ENCODE measurements at regions not wholly inside any gene's neighbourhood (a gene's known extent, or its start where the extent isn't known, plus 50 kb on each side); places are given as distances from the start of the nearest gene placed in this dataset.

DNA sequence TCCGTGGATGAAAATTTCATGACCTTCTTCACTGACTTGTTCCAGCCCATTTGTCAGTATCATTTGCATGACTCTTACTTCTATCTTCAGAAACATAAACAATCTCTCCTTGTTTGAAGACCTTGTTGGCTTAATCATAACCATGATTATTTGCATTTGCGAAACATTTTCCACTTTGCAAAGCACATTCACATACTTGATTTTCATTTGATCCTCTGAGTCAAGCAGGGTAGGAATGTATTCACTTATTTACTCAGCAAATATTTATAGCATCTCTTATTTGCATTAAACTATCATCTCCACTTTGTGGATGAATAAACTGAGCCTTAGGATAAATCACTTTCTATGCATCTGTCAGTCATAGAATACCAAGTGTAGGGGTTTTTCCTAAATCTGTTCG, 343.0 kb upstream of the SGCD start:
- Histone ChIP-seq H3K9ac (ENCODE audit: low read length in 5 of 5) (no peak overlapping the region), H3K36me3 (ENCODE audit: control insufficient read depth in 5 of 5, insufficient read depth in 5 of 5, low read length in 5 of 5) (no peaks in the 10 kb centered on the region), H3K9me3 (ENCODE audit: control insufficient read depth in 5 of 5, low read length in 5 of 5) (no peaks in the 10 kb centered on the region), H3K4me3 (ENCODE audit: low read depth in 1 of 5, low read length in 5 of 5) (no peak overlapping the region), H3K4me1 (ENCODE audit: control insufficient read depth in 5 of 5, insufficient read depth in 5 of 5, low read length in 5 of 5) (peaks cover 0 to 4% (median 3%) of the 10 kb centered on the region in 5 donors), H3K27me3 (ENCODE audit: control insufficient read depth in 5 of 5, insufficient read depth in 4 of 5, low read length in 5 of 5) (no peaks in the 10 kb centered on the region), H3K27ac (ENCODE audit: low read depth, low read length) (no peak overlapping the region)

DNA sequence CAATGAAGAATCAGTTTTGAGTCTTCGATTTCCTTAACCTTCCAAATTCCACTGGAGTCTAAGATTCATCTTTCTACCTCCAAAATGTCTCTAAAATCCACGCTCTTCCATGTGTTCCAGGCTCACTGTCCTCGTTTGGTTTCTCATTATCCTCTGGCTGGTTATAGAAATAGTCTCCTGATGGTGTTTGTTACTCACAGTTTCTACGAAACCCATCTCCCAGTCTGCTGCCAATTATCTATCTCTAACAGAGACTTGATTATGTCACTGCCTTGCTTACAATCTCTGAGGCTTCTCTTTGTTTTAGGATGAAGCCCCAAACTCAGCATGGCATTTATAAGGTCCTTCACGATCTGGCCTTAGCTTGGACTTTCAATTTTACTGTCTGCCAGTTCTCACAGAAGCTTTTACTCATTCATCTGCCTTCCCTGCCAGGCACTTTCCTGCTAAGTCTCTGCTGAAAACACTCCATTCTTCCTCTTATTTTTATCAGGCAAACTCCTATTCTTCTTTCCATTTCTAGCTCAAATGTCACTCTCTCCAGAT, 339.6 kb upstream of the SGCD start:
- Histone ChIP-seq H3K27ac (ENCODE audit: low read depth, low read length) (no peak overlapping the region), H3K4me1 (ENCODE audit: control insufficient read depth in 5 of 5, insufficient read depth in 5 of 5, low read length in 5 of 5) (no peaks in the 10 kb centered on the region), H3K9me3 (ENCODE audit: control insufficient read depth in 5 of 5, low read length in 5 of 5) (no peaks in the 10 kb centered on the region), H3K36me3 (ENCODE audit: control insufficient read depth in 5 of 5, insufficient read depth in 5 of 5, low read length in 5 of 5) (no peaks in the 10 kb centered on the region), H3K9ac (ENCODE audit: low read length in 5 of 5) (no peak overlapping the region), H3K27me3 (ENCODE audit: control insufficient read depth in 5 of 5, insufficient read depth in 4 of 5, low read length in 5 of 5) (no peaks in the 10 kb centered on the region), H3K4me3 (ENCODE audit: low read depth in 1 of 5, low read length in 5 of 5) (no peak overlapping the region)

DNA sequence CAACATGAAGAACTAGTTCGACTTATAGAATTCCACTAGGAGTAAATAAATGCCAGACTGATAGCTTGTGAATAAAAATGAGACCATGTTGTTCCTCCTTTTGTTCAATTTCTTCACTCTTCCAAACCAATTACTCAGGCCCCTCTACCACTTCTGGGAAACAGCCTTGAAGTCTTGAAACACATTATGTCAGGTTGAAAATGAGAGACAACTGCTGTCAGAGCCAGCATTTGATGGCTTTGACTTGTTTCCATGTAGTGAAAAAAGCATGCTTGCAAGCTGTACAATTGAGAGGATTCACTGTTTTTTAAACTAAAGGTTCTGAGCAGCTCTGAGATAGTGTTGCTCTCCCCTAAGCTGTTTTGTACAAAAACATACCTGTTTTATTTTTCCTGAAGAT, 337.1 kb upstream of the SGCD start:
- Histone ChIP-seq H3K4me1 (ENCODE audit: control insufficient read depth in 5 of 5, insufficient read depth in 5 of 5, low read length in 5 of 5) (no peaks in the 10 kb centered on the region), H3K27me3 (ENCODE audit: control insufficient read depth in 5 of 5, insufficient read depth in 4 of 5, low read length in 5 of 5) (no peaks in the 10 kb centered on the region), H3K27ac (ENCODE audit: low read depth, low read length) (no peak overlapping the region), H3K36me3 (ENCODE audit: control insufficient read depth in 5 of 5, insufficient read depth in 5 of 5, low read length in 5 of 5) (no peaks in the 10 kb centered on the region), H3K9ac (ENCODE audit: low read length in 5 of 5) (no peak overlapping the region), H3K9me3 (ENCODE audit: control insufficient read depth in 5 of 5, low read length in 5 of 5) (no peaks in the 10 kb centered on the region), H3K4me3 (ENCODE audit: low read depth in 1 of 5, low read length in 5 of 5) (no peak overlapping the region)

DNA sequence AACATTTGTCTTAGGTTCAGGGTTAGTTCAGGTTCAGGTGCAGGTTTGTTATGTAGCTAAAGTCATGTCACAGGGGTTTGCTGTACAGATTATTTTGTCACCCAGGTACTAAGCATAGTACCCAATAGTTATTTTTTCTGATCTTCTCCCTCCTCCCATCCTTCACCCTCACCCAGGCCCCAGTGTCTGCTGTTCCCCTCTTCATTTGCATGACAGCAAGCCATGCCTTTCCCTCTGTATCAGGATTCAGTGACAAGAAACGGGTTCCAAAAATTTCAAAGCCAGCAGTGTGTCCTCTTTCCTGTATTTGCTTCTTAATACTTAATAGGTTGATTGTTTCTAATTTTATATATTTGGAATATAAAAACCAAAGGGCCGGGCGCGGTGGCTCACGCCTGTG, 330.8 kb upstream of the SGCD start:
- no peaks in the 10 kb centered on the region for H3K9me3 ChIP-seq (ENCODE audit: control insufficient read depth in 5 of 5, low read length in 5 of 5)
- H3K27me3 ChIP-seq (ENCODE audit: control insufficient read depth in 5 of 5, insufficient read depth in 4 of 5, low read length in 5 of 5), result no peaks in the 10 kb centered on the region

DNA sequence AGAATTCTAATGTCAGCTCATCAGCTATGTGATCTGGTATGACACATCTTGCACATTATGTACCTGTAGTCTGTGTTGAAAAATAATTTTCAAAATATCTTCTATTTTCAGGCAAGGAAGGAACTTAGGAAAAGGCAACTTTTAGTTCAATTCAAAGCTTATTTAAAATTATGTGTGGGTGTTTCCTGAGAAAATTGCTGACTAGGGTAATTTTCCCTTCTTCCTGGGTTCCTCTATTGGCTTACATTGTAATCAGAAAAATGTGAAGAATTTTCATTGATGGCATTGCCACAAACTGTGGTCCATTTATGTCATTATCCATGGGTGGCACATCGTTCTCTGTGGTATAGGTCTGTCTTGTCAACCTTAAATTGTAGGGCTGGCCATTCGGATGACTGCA, 328.7 kb upstream of the SGCD start:
- Histone ChIP-seq H3K9me3 (ENCODE audit: control insufficient read depth in 5 of 5, low read length in 5 of 5) (no peaks in the 10 kb centered on the region), H3K4me1 (ENCODE audit: control insufficient read depth in 5 of 5, insufficient read depth in 5 of 5, low read length in 5 of 5) (no peaks in the 10 kb centered on the region), H3K36me3 (ENCODE audit: control insufficient read depth in 5 of 5, insufficient read depth in 5 of 5, low read length in 5 of 5) (no peaks in the 10 kb centered on the region), H3K27me3 (ENCODE audit: control insufficient read depth in 5 of 5, insufficient read depth in 4 of 5, low read length in 5 of 5) (no peaks in the 10 kb centered on the region), H3K27ac (ENCODE audit: low read depth, low read length) (no peak overlapping the region), H3K9ac (ENCODE audit: low read length in 5 of 5) (no peak overlapping the region), H3K4me3 (ENCODE audit: low read depth in 1 of 5, low read length in 5 of 5) (no peak overlapping the region)

More for the DNA sequence above, 330.8 kb upstream of the SGCD start:
- Histone ChIP-seq H3K9ac (ENCODE audit: low read length in 5 of 5) (no peak overlapping the region), H3K4me3 (ENCODE audit: low read depth in 1 of 5, low read length in 5 of 5) (no peak overlapping the region), H3K36me3 (ENCODE audit: control insufficient read depth in 5 of 5, insufficient read depth in 5 of 5, low read length in 5 of 5) (no peaks in the 10 kb centered on the region), H3K4me1 (ENCODE audit: control insufficient read depth in 5 of 5, insufficient read depth in 5 of 5, low read length in 5 of 5) (no peaks in the 10 kb centered on the region), H3K27ac (ENCODE audit: low read depth, low read length) (no peak overlapping the region)

DNA sequence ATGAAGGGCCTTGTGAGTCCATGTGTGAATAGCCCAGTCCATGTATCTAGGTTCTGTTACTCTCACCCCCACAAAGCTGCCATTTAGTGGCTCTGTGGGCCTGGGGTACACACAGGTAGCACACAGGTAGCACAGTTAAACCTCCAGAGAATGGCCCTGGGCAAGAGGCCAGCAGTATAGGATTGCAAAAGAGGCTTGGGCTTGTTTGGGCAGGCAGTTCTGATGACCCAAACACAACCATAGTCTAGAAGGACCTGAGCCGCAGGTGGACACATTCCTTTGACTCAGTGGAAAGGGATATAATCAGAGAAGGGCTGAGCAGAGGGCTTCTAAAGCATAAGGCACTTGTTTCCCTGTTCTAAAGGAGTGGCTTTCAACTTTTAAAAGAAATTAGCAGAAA, 326.8 kb upstream of the SGCD start:
- no peaks in the 10 kb centered on the region for H3K36me3 ChIP-seq (ENCODE audit: control insufficient read depth in 5 of 5, insufficient read depth in 5 of 5, low read length in 5 of 5)

DNA sequence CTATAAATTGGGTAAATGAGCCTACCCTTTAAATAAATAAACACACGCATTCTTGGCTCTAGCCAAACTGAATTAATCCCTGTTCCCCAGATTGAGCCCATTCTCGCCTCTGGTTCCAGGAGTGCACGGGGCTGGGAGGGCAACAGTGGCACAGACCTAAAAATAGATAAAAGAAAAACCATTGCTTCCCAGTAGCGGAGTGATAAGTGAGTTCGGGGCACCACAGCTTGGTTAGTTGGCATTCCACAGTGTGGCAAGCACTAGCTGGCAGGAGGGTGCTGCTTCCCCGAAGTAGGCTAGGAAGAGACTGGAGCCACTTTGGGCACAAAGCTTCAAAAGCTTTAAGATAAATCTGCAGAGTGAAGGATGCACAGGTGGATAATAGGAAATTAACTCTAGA, 322.2 kb upstream of the SGCD start:
- Histone ChIP-seq H3K27me3 (ENCODE audit: control insufficient read depth in 5 of 5, insufficient read depth in 4 of 5, low read length in 5 of 5) (no peaks in the 10 kb centered on the region), H3K36me3 (ENCODE audit: control insufficient read depth in 5 of 5, insufficient read depth in 5 of 5, low read length in 5 of 5) (no peaks in the 10 kb centered on the region), H3K4me1 (ENCODE audit: control insufficient read depth in 5 of 5, insufficient read depth in 5 of 5, low read length in 5 of 5) (no peaks in the 10 kb centered on the region), H3K9me3 (ENCODE audit: control insufficient read depth in 5 of 5, low read length in 5 of 5) (no peaks in the 10 kb centered on the region), H3K4me3 (ENCODE audit: low read depth in 1 of 5, low read length in 5 of 5) (no peak overlapping the region), H3K27ac (ENCODE audit: low read depth, low read length) (no peak overlapping the region), H3K9ac (ENCODE audit: low read length in 5 of 5) (no peak overlapping the region)

More for the DNA sequence above, 326.8 kb upstream of the SGCD start:
- no peak overlapping the region for H3K9ac ChIP-seq (ENCODE audit: low read length in 5 of 5)
- H3K27me3 ChIP-seq (ENCODE audit: control insufficient read depth in 5 of 5, insufficient read depth in 4 of 5, low read length in 5 of 5), result no peaks in the 10 kb centered on the region
- H3K27ac ChIP-seq (ENCODE audit: low read depth, low read length), result no peak overlapping the region
- no peaks in the 10 kb centered on the region for H3K4me1 ChIP-seq (ENCODE audit: control insufficient read depth in 5 of 5, insufficient read depth in 5 of 5, low read length in 5 of 5)
- H3K4me3 ChIP-seq (ENCODE audit: low read depth in 1 of 5, low read length in 5 of 5), result no peak overlapping the region
- no peaks in the 10 kb centered on the region for H3K9me3 ChIP-seq (ENCODE audit: control insufficient read depth in 5 of 5, low read length in 5 of 5)

DNA sequence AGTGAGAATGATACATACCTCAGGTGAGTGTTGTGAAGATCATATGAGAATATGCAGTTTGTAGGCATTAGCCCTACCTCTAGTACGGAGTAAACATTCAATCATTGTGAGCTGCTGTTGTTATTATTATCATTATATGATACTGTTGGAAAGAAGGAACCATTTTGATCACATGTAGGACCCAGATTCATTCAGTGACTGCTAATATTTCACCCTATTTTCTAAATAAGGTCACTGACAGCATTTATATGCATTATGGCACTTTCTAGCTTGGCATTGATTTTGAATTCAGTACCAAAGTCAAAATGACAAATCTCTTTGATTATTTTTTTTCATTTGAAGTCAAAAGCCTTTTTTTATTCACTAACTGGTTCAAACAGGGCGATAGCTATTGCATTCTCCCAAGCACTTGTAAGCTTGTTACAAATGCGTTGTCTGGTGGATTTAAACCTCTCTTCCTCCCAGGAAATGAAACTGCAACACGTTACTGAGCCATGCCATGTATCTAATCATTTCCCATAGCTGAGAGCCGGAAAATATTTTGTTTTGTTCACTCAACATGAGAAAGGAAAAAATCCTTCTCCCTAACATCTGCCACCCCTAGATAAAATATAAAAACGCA, 320.8 kb upstream of the SGCD start:
- Histone ChIP-seq H3K9ac (ENCODE audit: low read length in 5 of 5) (no peak overlapping the region), H3K4me1 (ENCODE audit: control insufficient read depth in 5 of 5, insufficient read depth in 5 of 5, low read length in 5 of 5) (no peaks in the 10 kb centered on the region), H3K36me3 (ENCODE audit: control insufficient read depth in 5 of 5, insufficient read depth in 5 of 5, low read length in 5 of 5) (no peaks in the 10 kb centered on the region), H3K27ac (ENCODE audit: low read depth, low read length) (no peak overlapping the region), H3K27me3 (ENCODE audit: control insufficient read depth in 5 of 5, insufficient read depth in 4 of 5, low read length in 5 of 5) (no peaks in the 10 kb centered on the region), H3K4me3 (ENCODE audit: low read depth in 1 of 5, low read length in 5 of 5) (no peak overlapping the region), H3K9me3 (ENCODE audit: control insufficient read depth in 5 of 5, low read length in 5 of 5) (no peaks in the 10 kb centered on the region)

DNA sequence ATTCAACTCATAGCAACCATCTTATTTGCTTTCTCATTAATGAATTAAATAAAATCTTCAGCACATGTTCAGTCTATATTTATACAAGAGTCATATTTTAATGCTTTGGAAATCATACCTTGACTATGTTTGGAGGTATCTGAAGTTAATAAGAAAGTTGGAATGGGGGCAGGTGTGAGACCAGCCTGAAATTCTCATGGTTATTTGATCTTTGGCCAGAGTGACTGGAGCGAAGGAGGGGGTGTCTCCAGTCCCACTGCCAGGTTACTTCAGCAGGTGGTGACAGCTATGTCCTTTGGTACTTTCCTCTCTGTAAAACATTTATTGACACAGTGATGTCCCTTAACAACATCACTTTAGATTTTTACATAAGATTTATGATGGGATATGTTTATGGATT, 318.1 kb upstream of the SGCD start:
- no peak overlapping the region for H3K27ac ChIP-seq (ENCODE audit: low read depth, low read length)
- H3K27me3 ChIP-seq (ENCODE audit: control insufficient read depth in 5 of 5, insufficient read depth in 4 of 5, low read length in 5 of 5), result no peaks in the 10 kb centered on the region
- H3K9me3 ChIP-seq (ENCODE audit: control insufficient read depth in 5 of 5, low read length in 5 of 5), result no peaks in the 10 kb centered on the region
- no peak overlapping the region for H3K4me3 ChIP-seq (ENCODE audit: low read depth in 1 of 5, low read length in 5 of 5)
- H3K4me1 ChIP-seq (ENCODE audit: control insufficient read depth in 5 of 5, insufficient read depth in 5 of 5, low read length in 5 of 5), result no peaks in the 10 kb centered on the region
- H3K36me3 ChIP-seq (ENCODE audit: control insufficient read depth in 5 of 5, insufficient read depth in 5 of 5, low read length in 5 of 5), result no peaks in the 10 kb centered on the region
- H3K9ac ChIP-seq (ENCODE audit: low read length in 5 of 5), result no peak overlapping the region

DNA sequence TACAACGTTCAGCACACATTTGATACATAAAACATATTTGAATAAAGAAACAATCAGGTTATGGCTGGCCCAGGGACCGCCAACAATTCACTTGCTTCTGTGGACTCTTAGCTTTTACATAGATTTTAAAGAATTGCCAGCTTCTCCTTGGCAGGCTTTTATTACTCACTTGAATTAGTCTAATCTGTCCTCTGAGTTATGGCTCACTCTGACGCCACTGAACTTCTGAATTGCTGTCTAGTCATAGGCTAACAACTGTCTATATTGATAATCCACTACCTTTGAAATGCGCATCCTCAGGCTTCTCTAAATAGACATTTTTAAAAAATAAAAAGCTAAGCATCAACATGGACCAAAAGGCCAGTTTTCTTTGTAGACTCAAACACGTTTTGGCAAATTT, 317.4 kb upstream of the SGCD start:
- Histone ChIP-seq H3K27ac (ENCODE audit: low read depth, low read length) (no peak overlapping the region), H3K4me1 (ENCODE audit: control insufficient read depth in 5 of 5, insufficient read depth in 5 of 5, low read length in 5 of 5) (no peaks in the 10 kb centered on the region), H3K9me3 (ENCODE audit: control insufficient read depth in 5 of 5, low read length in 5 of 5) (no peaks in the 10 kb centered on the region), H3K36me3 (ENCODE audit: control insufficient read depth in 5 of 5, insufficient read depth in 5 of 5, low read length in 5 of 5) (no peaks in the 10 kb centered on the region), H3K9ac (ENCODE audit: low read length in 5 of 5) (no peak overlapping the region), H3K27me3 (ENCODE audit: control insufficient read depth in 5 of 5, insufficient read depth in 4 of 5, low read length in 5 of 5) (no peaks in the 10 kb centered on the region), H3K4me3 (ENCODE audit: low read depth in 1 of 5, low read length in 5 of 5) (no peak overlapping the region)

Data from subcutaneous abdominal adipose tissue (tissue), 5 donors.